GF-D8 (cell line): ENCODE measurements at regions not wholly inside any gene's neighbourhood (a gene's known extent, or its start where the extent isn't known, plus 50 kb on each side); places are given as distances from the start of the nearest gene placed in this dataset.
A peak's percentile ranks its signal among the peaks of the same experiment; 100 is the strongest.

Source experiments
- DNase-seq: peaks from one replicate; lab custom pipeline; 2025; lab: John Stamatoyannopoulos, UW

DNA sequence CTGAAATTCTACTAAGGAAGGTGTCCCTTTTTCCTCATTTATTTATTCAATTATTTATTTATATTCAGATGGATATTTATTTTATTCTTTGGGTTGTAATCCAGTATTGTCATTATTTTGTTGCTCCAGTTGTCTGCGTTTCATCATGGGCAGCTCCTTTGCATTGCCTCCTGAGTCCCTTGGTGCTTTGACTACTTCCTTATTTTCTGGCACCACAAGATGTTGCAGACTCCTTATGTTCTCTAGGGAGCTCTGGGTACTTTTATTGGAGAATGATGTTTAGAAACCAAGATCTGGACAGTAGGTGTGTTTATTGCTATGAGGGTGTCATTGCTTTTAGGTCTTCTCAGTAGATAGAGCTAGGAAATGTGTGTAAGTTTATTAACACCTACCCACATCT lies 59.9 kb upstream of the ERRFI1 start:
- peak; percentile 18 for DNase-seq

GRCh38 chr1:8084913-8085312 lies 58.8 kb upstream of the ERRFI1 start:
- no peak for DNase-seq

- no peak for DNase-seq
Observed at GRCh38 chr1:8083739-8084484, 57.8 kb upstream of the ERRFI1 start.

DNA sequence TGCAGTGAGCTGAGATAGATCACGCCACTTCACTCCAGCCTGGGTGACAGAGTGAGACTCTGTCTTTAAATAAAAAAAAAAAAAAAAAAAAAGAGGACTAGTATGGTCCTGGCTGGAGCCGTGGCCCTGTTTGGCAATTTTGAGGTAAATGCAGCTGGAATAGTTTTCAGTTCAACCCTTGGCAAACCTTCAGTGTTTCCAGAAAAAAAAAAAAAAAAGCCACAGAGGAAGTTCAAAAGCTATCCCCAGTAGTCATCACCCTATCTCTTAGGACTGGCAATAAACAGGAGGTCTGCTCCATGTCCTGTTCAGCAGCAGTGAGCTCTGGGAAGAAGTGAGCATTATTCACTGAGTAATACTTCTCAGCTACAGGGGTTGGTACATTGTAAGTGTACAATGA lies 56.8 kb upstream of the ERRFI1 start:
- no peak for DNase-seq

- no peak for DNase-seq
Observed at GRCh38 chr1:8078176-8078671, 52.1 kb upstream of the ERRFI1 start.

- no peak for DNase-seq
Observed at GRCh38 chr1:8077602-8078001, 51.5 kb upstream of the ERRFI1 start.

DNA sequence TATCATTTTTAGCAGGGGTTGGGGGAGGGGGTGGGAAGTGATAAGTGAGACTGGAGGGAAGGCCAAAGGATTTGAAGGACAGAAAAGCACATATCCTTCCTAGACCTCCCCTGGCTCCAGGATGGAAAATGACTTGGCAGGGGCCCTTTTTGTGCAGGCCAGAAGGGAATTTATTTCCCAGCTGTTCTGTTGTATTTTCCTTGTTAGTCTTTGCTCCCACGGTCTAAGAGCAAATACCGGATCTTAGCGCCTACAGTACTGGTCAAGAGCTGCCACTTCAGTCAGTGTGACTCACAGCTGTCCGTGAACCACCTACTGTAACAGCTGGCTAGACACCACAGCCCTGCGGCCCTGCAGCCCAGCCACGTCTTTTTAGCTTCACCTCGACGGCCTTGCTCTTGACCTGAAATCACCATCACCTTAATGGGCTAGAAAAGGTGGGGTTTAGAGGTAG lies 51.0 kb upstream of the ERRFI1 start:
- DNase-seq = no peak

DNA sequence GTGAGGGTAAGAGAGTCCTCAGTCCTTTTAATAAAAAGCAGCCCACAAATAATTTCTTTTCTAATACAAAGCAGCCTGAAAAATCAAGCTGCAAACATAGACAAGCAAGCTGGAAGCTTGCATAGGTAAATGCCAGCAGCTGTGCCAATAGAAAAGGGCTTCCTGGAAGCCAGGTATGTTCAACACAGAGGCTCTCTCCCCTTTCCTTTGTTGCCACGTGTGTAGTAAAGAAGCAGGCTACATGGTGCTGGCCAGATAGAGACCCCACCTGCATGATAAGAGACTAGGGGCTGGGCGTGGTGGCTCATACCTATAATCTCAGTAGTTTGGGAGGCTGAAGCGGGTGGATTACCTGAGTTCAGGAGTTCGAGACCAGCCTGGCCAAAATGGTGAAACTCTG lies 50.1 kb upstream of the ERRFI1 start:
- no peak for DNase-seq
